ENCODE measurements at regions not wholly inside any gene's neighbourhood (a gene's known extent, or its start where the extent isn't known, plus 50 kb on each side); places are given as distances from the start of the nearest gene placed in this dataset.

- H3K27ac ChIP-seq (ENCODE audit: insufficient read depth in 1 of 2, low read depth in 1 of 2, low read length in 2 of 2, poor library complexity in 1 of 2, severe bottlenecking in 2 of 2) = no peak overlapping the region
- WGBS (ENCODE audit: insufficient coverage) = 97% methylated on average over 4 of the region's 4 CpGs
- DNase-seq = no peak
- no peaks in the 10 kb centered on the region for H3K36me3 ChIP-seq (ENCODE audit: control insufficient read depth in 4 of 4, insufficient read depth in 4 of 4, low read length in 3 of 4)
- H3K27me3 ChIP-seq (replicated peaks in 2 of 5; ENCODE audit: control insufficient read depth in 4 of 5, insufficient read depth in 5 of 5, low read length in 4 of 5) = no peaks in the 10 kb centered on the region
- ChIA-PET CTCF (no interaction called here), POLR2A (no interaction called here)
- no peaks in the 10 kb centered on the region for H3K4me1 ChIP-seq (ENCODE audit: control extremely low read depth in 1 of 4, control insufficient read depth in 4 of 4, insufficient read depth in 4 of 4, low read length in 3 of 4)
- H3K9me3 ChIP-seq (ENCODE audit: control extremely low read depth in 1 of 5, control insufficient read depth in 4 of 5, insufficient read depth in 2 of 5, low read depth in 1 of 5, low read length in 4 of 5) = no peaks in the 10 kb centered on the region
- no peak overlapping the region for H3K4me3 ChIP-seq (ENCODE audit: control insufficient read depth in 1 of 7, extremely low read depth in 1 of 7, insufficient read depth in 4 of 7, low read depth in 2 of 7, low read length in 6 of 7)
These were observed 632.9 kb upstream of the TLE4 start for GRCh38 chr9:78938821-78939220.

GRCh38 chr9:78939311-78940065 is 632.3 kb upstream of the TLE4 start:
- H3K9me3 ChIP-seq (ENCODE audit: control extremely low read depth in 1 of 5, control insufficient read depth in 4 of 5, insufficient read depth in 2 of 5, low read depth in 1 of 5, low read length in 4 of 5) = no peaks in the 10 kb centered on the region
- 96% methylated on average over 4 of the region's 6 CpGs for WGBS (ENCODE audit: insufficient coverage)

GRCh38 chr9:78940121-78940855 is 631.5 kb upstream of the TLE4 start:
- ChIA-PET POLR2A (no interaction called here), CTCF (no interaction called here)
- 100% methylated on average over 4 of the region's 4 CpGs for WGBS (ENCODE audit: insufficient coverage)
- no peaks in the 10 kb centered on the region for H3K9me3 ChIP-seq (ENCODE audit: control extremely low read depth in 1 of 5, control insufficient read depth in 4 of 5, insufficient read depth in 2 of 5, low read depth in 1 of 5, low read length in 4 of 5)
- H3K4me1 ChIP-seq (ENCODE audit: control extremely low read depth in 1 of 4, control insufficient read depth in 4 of 4, insufficient read depth in 4 of 4, low read length in 3 of 4) = no peaks in the 10 kb centered on the region
- no peak overlapping the region for H3K27ac ChIP-seq (ENCODE audit: insufficient read depth in 1 of 2, low read depth in 1 of 2, low read length in 2 of 2, poor library complexity in 1 of 2, severe bottlenecking in 2 of 2)
- no peaks in the 10 kb centered on the region for H3K27me3 ChIP-seq (replicated peaks in 2 of 5; ENCODE audit: control insufficient read depth in 4 of 5, insufficient read depth in 5 of 5, low read length in 4 of 5)
- no peaks in the 10 kb centered on the region for H3K36me3 ChIP-seq (ENCODE audit: control insufficient read depth in 4 of 4, insufficient read depth in 4 of 4, low read length in 3 of 4)
- no peak overlapping the region for H3K4me3 ChIP-seq (ENCODE audit: control insufficient read depth in 1 of 7, extremely low read depth in 1 of 7, insufficient read depth in 4 of 7, low read depth in 2 of 7, low read length in 6 of 7)
- no peak for DNase-seq

More at GRCh38 chr9:78939311-78940065, 632.3 kb upstream of the TLE4 start:
- Histone ChIP-seq H3K27me3 (replicated peaks in 2 of 5; ENCODE audit: control insufficient read depth in 4 of 5, insufficient read depth in 5 of 5, low read length in 4 of 5) (no peaks in the 10 kb centered on the region), H3K27ac (ENCODE audit: insufficient read depth in 1 of 2, low read depth in 1 of 2, low read length in 2 of 2, poor library complexity in 1 of 2, severe bottlenecking in 2 of 2) (no peak overlapping the region), H3K4me3 (ENCODE audit: control insufficient read depth in 1 of 7, extremely low read depth in 1 of 7, insufficient read depth in 4 of 7, low read depth in 2 of 7, low read length in 6 of 7) (no peak overlapping the region), H3K36me3 (ENCODE audit: control insufficient read depth in 4 of 4, insufficient read depth in 4 of 4, low read length in 3 of 4) (no peaks in the 10 kb centered on the region), H3K4me1 (ENCODE audit: control extremely low read depth in 1 of 4, control insufficient read depth in 4 of 4, insufficient read depth in 4 of 4, low read length in 3 of 4) (no peaks in the 10 kb centered on the region)
- ChIA-PET CTCF (no interaction called here), POLR2A (no interaction called here)
- DNase-seq = no peak

GRCh38 chr9:78954286-78954685 is 617.5 kb upstream of the TLE4 start:
- Histone ChIP-seq H3K4me1 (ENCODE audit: control extremely low read depth in 1 of 4, control insufficient read depth in 4 of 4, insufficient read depth in 4 of 4, low read length in 3 of 4) (no peaks in the 10 kb centered on the region), H3K27ac (ENCODE audit: insufficient read depth in 1 of 2, low read depth in 1 of 2, low read length in 2 of 2, poor library complexity in 1 of 2, severe bottlenecking in 2 of 2) (no peak overlapping the region), H3K36me3 (ENCODE audit: control insufficient read depth in 4 of 4, insufficient read depth in 4 of 4, low read length in 3 of 4) (no peaks in the 10 kb centered on the region), H3K4me3 (ENCODE audit: control insufficient read depth in 1 of 7, extremely low read depth in 1 of 7, insufficient read depth in 4 of 7, low read depth in 2 of 7, low read length in 6 of 7) (no peak overlapping the region), H3K9me3 (ENCODE audit: control extremely low read depth in 1 of 5, control insufficient read depth in 4 of 5, insufficient read depth in 2 of 5, low read depth in 1 of 5, low read length in 4 of 5) (peaks cover 0 to 9% (median 0%) of the 10 kb centered on the region in 5 experiments), H3K27me3 (replicated peaks in 2 of 5; ENCODE audit: control insufficient read depth in 4 of 5, insufficient read depth in 5 of 5, low read length in 4 of 5) (no peaks in the 10 kb centered on the region)
- 97% methylated on average over 2 of the region's 2 CpGs for WGBS (ENCODE audit: insufficient coverage)
- DNase-seq = no peak
- ChIA-PET POLR2A (no interaction called here), CTCF (no interaction called here)

GRCh38 chr9:78958892-78959291 is 612.9 kb upstream of the TLE4 start:
- H3K27ac ChIP-seq (ENCODE audit: insufficient read depth in 1 of 2, low read depth in 1 of 2, low read length in 2 of 2, poor library complexity in 1 of 2, severe bottlenecking in 2 of 2) = no peak overlapping the region
- peaks cover 0 to 8% (median 0%) of the 10 kb centered on the region in 5 experiments for H3K9me3 ChIP-seq (ENCODE audit: control extremely low read depth in 1 of 5, control insufficient read depth in 4 of 5, insufficient read depth in 2 of 5, low read depth in 1 of 5, low read length in 4 of 5)
- ChIA-PET CTCF (no interaction called here), POLR2A (no interaction called here)
- H3K36me3 ChIP-seq (ENCODE audit: control insufficient read depth in 4 of 4, insufficient read depth in 4 of 4, low read length in 3 of 4) = no peaks in the 10 kb centered on the region
- H3K4me3 ChIP-seq (ENCODE audit: control insufficient read depth in 1 of 7, extremely low read depth in 1 of 7, insufficient read depth in 4 of 7, low read depth in 2 of 7, low read length in 6 of 7) = no peak overlapping the region
- peak in 1 of 3 donors; percentile 1 for DNase-seq
- WGBS (ENCODE audit: insufficient coverage) = 83% methylated on average over 1 of the region's 2 CpGs
- H3K27me3 ChIP-seq (replicated peaks in 2 of 5; ENCODE audit: control insufficient read depth in 4 of 5, insufficient read depth in 5 of 5, low read length in 4 of 5) = no peaks in the 10 kb centered on the region
- H3K4me1 ChIP-seq (ENCODE audit: control extremely low read depth in 1 of 4, control insufficient read depth in 4 of 4, insufficient read depth in 4 of 4, low read length in 3 of 4) = no peaks in the 10 kb centered on the region

- no peak for DNase-seq
- Histone ChIP-seq H3K9me3 (ENCODE audit: control extremely low read depth in 1 of 5, control insufficient read depth in 4 of 5, insufficient read depth in 2 of 5, low read depth in 1 of 5, low read length in 4 of 5) (peaks cover 0 to 8% (median 0%) of the 10 kb centered on the region in 5 experiments), H3K36me3 (ENCODE audit: control insufficient read depth in 4 of 4, insufficient read depth in 4 of 4, low read length in 3 of 4) (no peaks in the 10 kb centered on the region), H3K4me1 (ENCODE audit: control extremely low read depth in 1 of 4, control insufficient read depth in 4 of 4, insufficient read depth in 4 of 4, low read length in 3 of 4) (no peaks in the 10 kb centered on the region), H3K4me3 (ENCODE audit: control insufficient read depth in 1 of 7, extremely low read depth in 1 of 7, insufficient read depth in 4 of 7, low read depth in 2 of 7, low read length in 6 of 7) (no peak overlapping the region), H3K27me3 (replicated peaks in 2 of 5; ENCODE audit: control insufficient read depth in 4 of 5, insufficient read depth in 5 of 5, low read length in 4 of 5) (no peaks in the 10 kb centered on the region), H3K27ac (ENCODE audit: insufficient read depth in 1 of 2, low read depth in 1 of 2, low read length in 2 of 2, poor library complexity in 1 of 2, severe bottlenecking in 2 of 2) (no peak overlapping the region)
- POLR2A ChIA-PET = no interaction called here
- WGBS (ENCODE audit: insufficient coverage) = 67% methylated on average over 1 of the region's 2 CpGs
- CTCF ChIA-PET = no interaction called here
These were observed 609.6 kb upstream of the TLE4 start for GRCh38 chr9:78962156-78962555.

- no peak for DNase-seq
- Histone ChIP-seq H3K9me3 (ENCODE audit: control extremely low read depth in 1 of 5, control insufficient read depth in 4 of 5, insufficient read depth in 2 of 5, low read depth in 1 of 5, low read length in 4 of 5) (peaks cover 0 to 7% (median 3%) of the 10 kb centered on the region in 5 experiments), H3K27ac (ENCODE audit: insufficient read depth in 1 of 2, low read depth in 1 of 2, low read length in 2 of 2, poor library complexity in 1 of 2, severe bottlenecking in 2 of 2) (no peak overlapping the region), H3K4me3 (ENCODE audit: control insufficient read depth in 1 of 7, extremely low read depth in 1 of 7, insufficient read depth in 4 of 7, low read depth in 2 of 7, low read length in 6 of 7) (no peak overlapping the region), H3K36me3 (ENCODE audit: control insufficient read depth in 4 of 4, insufficient read depth in 4 of 4, low read length in 3 of 4) (no peaks in the 10 kb centered on the region), H3K4me1 (ENCODE audit: control extremely low read depth in 1 of 4, control insufficient read depth in 4 of 4, insufficient read depth in 4 of 4, low read length in 3 of 4) (no peaks in the 10 kb centered on the region), H3K27me3 (replicated peaks in 2 of 5; ENCODE audit: control insufficient read depth in 4 of 5, insufficient read depth in 5 of 5, low read length in 4 of 5) (no peaks in the 10 kb centered on the region)
- POLR2A ChIA-PET = no interaction called here
- CTCF ChIA-PET = no interaction called here
These were observed 607.9 kb upstream of the TLE4 start for GRCh38 chr9:78963911-78964310.

Data from common myeloid progenitor, CD34-positive (primary cell).